ENCODE measurements at regions not wholly inside any gene's neighbourhood (a gene's known extent, or its start where the extent isn't known, plus 50 kb on each side); places are given as distances from the start of the nearest gene placed in this dataset.
"Not testable (repeated sequence)": the region's sequence is repeated elsewhere in the genome, so short reads cannot be mapped to it uniquely, and the experiment has no call there.

GRCh38 chr2:176790468-176790867 is 422.1 kb upstream of the HNRNPA3 start:
- peaks cover 4% of the 10 kb centered on the region for H3K27me3 ChIP-seq (ENCODE audit: insufficient read depth, poor library complexity, severe bottlenecking)
- no peaks in the 10 kb centered on the region for H3K36me3 ChIP-seq (ENCODE audit: low read depth)
- H3K4me3 ChIP-seq (ENCODE audit: severe bottlenecking): no peak overlapping the region
- DNase-seq (ENCODE audit: low spot score) (no peak), ATAC-seq (ENCODE audit: low read depth) (no peak)
- H3K27ac ChIP-seq (ENCODE audit: poor library complexity, severe bottlenecking): no peak overlapping the region
- H3K9me3 ChIP-seq (ENCODE audit: severe bottlenecking): no peaks in the 10 kb centered on the region
- H3K4me1 ChIP-seq (ENCODE audit: insufficient read depth, poor library complexity, severe bottlenecking): no peaks in the 10 kb centered on the region
- TF ChIP-seq CTCF (IDR thresholded peaks at IDR 0.05; ENCODE audit: poor library complexity, severe bottlenecking): no peak

- H3K27ac ChIP-seq (ENCODE audit: poor library complexity, severe bottlenecking): no peak overlapping the region
- DNase-seq (ENCODE audit: low spot score): no peak
- no peak for TF ChIP-seq CTCF (IDR thresholded peaks at IDR 0.05; ENCODE audit: poor library complexity, severe bottlenecking)
- ATAC-seq (ENCODE audit: low read depth): no peak
- H3K4me1 ChIP-seq (ENCODE audit: insufficient read depth, poor library complexity, severe bottlenecking): no peaks in the 10 kb centered on the region
- H3K9me3 ChIP-seq (ENCODE audit: severe bottlenecking): no peaks in the 10 kb centered on the region
- peaks cover 4% of the 10 kb centered on the region for H3K27me3 ChIP-seq (ENCODE audit: insufficient read depth, poor library complexity, severe bottlenecking)
- H3K36me3 ChIP-seq (ENCODE audit: low read depth): no peaks in the 10 kb centered on the region
- no peak overlapping the region for H3K4me3 ChIP-seq (ENCODE audit: severe bottlenecking)
Observed at GRCh38 chr2:176793792-176794191, 418.8 kb upstream of the HNRNPA3 start.

- no peaks in the 10 kb centered on the region for H3K9me3 ChIP-seq (ENCODE audit: severe bottlenecking)
- ATAC-seq (ENCODE audit: low read depth): no peak
- H3K36me3 ChIP-seq (ENCODE audit: low read depth): no peaks in the 10 kb centered on the region
- H3K4me1 ChIP-seq (ENCODE audit: insufficient read depth, poor library complexity, severe bottlenecking): no peaks in the 10 kb centered on the region
- H3K27ac ChIP-seq (ENCODE audit: poor library complexity, severe bottlenecking): no peak overlapping the region
- DNase-seq (ENCODE audit: low spot score): no peak
- TF ChIP-seq CTCF (IDR thresholded peaks at IDR 0.05; ENCODE audit: poor library complexity, severe bottlenecking): no peak
- peaks cover 4% of the 10 kb centered on the region for H3K27me3 ChIP-seq (ENCODE audit: insufficient read depth, poor library complexity, severe bottlenecking)
- no peak overlapping the region for H3K4me3 ChIP-seq (ENCODE audit: severe bottlenecking)
Observed at GRCh38 chr2:176794392-176794791, 418.2 kb upstream of the HNRNPA3 start.

- ATAC-seq (ENCODE audit: low read depth) (no peak), DNase-seq (ENCODE audit: low spot score) (no peak)
- no peak for TF ChIP-seq CTCF (IDR thresholded peaks at IDR 0.05; ENCODE audit: poor library complexity, severe bottlenecking)
- Histone ChIP-seq H3K27me3 (ENCODE audit: insufficient read depth, poor library complexity, severe bottlenecking) (peaks cover 4% of the 10 kb centered on the region), H3K4me1 (ENCODE audit: insufficient read depth, poor library complexity, severe bottlenecking) (no peaks in the 10 kb centered on the region), H3K27ac (ENCODE audit: poor library complexity, severe bottlenecking) (no peak overlapping the region), H3K4me3 (ENCODE audit: severe bottlenecking) (no peak overlapping the region), H3K36me3 (ENCODE audit: low read depth) (no peaks in the 10 kb centered on the region), H3K9me3 (ENCODE audit: severe bottlenecking) (no peaks in the 10 kb centered on the region)
Observed at GRCh38 chr2:176795823-176796222, 416.8 kb upstream of the HNRNPA3 start.

- not testable (repeated sequence) for ATAC-seq (ENCODE audit: low read depth); H3K36me3 ChIP-seq (ENCODE audit: low read depth); H3K27me3 ChIP-seq (ENCODE audit: insufficient read depth, poor library complexity, severe bottlenecking); DNase-seq (ENCODE audit: low spot score); H3K27ac ChIP-seq (ENCODE audit: poor library complexity, severe bottlenecking); H3K9me3 ChIP-seq (ENCODE audit: severe bottlenecking); H3K4me1 ChIP-seq (ENCODE audit: insufficient read depth, poor library complexity, severe bottlenecking); H3K4me3 ChIP-seq (ENCODE audit: severe bottlenecking)
Observed at GRCh38 chr2:176796677-176797076, 415.9 kb upstream of the HNRNPA3 start.

All from RWPE2 (cell line).